Left colon (tissue), 2 donors: ENCODE measurements at regions not wholly inside any gene's neighbourhood (a gene's known extent, or its start where the extent isn't known, plus 50 kb on each side); places are given as distances from the start of the nearest gene placed in this dataset.
A peak's percentile ranks its signal among the peaks of the same experiment; 100 is the strongest.
"Not testable (repeated sequence)": the region's sequence is repeated elsewhere in the genome, so short reads cannot be mapped to it uniquely, and the experiment has no call there.

Experiments used
- ATAC-seq: fragments of 200-7000 bp; cut with Tn5 transposase; one replicate; pipeline ENCODE4 v1.9.1; 2020; ENCODE audit warnings: mild to moderate bottlenecking, moderate library complexity
- DNase-seq, 2 donors: peaks; one replicate each; pipeline ENCODE4 v3.0.0-alpha.2; 2020
- intact Hi-C, 2 donors: fragments of 100-400 bp; cut with DNase I in 1 of 2; cut with micrococcal nuclease in 1 of 2; formaldehyde crosslinking; loops; one replicate each; pipeline versions ENCODE4 v1.11.2 to v1.14.0; 2022; cut with DNase I, micrococcal nuclease
- donor health status: DM: no; HTN: no; CAD: no.
- donor health status: DM: yes; HTN: yes; CAD: no.

DNA sequence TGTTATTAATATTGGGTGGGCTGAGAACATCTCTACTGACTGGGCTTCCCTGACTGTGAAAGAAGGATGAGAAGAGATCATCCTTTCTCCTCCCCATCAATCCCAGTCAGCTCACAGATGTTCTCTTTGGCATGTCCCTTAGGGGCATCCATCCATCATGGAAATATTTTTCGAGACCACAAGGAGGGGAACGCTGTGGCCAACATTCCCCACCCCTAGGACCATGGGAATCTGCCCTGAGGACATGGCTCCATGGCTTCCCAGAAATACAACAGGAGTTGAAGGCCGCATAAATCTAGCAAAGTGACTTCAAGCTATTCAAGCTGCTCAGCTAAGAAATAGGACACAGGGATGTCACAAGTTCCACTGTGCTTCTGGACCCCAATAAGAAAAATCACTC is 456.8 kb downstream of the MED13L start:
- ATAC-seq (no peak), DNase-seq (no peak)
- intact Hi-C loops, result no loop called here

DNA sequence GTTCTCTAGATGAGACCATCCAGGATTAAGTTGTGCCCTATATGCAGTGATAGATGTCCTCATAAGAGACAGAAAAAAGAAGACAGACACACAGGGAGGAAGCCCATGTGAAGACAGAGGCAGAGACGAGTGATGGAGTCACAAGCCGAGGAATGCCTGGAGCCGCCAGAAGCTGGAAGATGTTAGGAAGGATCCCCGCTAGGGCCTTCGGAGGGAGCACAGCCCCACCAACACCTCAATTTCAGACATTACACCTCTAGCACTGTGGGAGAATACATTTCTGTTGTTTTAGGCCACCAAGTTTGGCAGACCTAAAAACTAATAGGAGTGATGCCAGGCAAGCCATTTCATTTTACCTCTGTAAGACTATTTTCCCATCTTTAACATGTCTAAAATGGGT is 458.5 kb downstream of the MED13L start:
- ATAC-seq, result no peak
- no peak for DNase-seq
- intact Hi-C loops, result no loop called here

DNA sequence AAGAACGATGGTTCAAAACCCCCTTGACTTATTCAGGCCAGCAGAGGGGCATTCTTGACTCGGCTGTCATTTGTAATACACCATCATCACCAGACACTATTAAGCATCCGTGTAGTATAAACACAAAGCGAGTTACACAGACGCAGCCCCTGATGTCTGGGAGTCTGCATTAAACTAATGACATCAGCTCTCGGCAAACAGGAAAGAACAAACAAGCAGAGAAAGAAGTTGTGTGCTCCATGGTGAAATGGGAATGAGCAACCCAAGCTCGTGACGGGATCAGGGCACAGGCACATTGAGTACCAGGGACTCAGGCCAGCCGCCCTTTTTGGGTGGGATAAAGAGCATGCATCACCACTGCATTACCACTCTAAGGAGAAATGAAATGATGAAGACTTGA is 460.1 kb downstream of the MED13L start:
- no peak for ATAC-seq
- intact Hi-C loops, result no loop called here

DNA sequence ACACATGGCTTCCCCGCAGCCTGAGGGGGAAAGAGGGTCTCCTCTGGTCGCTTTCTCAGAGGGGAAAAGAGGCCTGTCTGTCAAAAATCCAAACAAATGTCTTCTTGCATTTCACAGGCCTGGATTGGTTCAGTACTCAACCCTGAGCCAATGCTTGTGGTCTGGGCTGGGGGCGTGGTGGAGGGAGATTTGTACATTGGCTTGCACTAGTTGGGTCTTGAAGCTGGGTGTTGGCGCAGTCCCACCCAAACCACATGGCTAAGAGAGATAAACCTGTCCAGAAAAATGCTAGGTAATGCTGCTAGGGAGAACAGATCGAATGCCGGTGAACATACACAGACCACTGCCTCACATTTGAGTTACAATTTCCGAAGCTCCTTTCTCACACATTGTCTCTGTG is 461.6 kb downstream of the MED13L start:
- intact Hi-C loops, result no loop called here
- ATAC-seq, result no peak
- DNase-seq, result no peak

More for the DNA sequence above, 460.1 kb downstream of the MED13L start:
- no peak for DNase-seq

DNA sequence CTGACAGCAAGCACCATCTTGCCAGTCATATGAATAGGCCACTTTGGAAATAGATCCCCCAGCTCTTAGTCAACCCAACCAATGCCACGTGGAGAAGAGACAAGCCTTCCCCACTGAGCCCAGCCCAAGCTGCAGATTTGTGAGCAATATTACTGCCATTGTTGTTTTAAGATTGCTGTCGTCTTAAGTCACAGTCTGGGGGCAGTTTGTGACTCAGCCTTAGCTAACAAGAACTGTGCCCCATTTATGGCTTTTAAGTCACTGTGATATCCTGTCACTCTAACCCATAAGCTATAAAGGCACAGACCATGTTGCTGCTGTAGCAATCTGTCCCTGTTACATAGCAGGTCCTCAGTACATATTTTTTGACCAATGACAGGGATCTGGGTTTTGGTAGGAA is 464.2 kb downstream of the MED13L start:
- intact Hi-C loops, result no loop called here
- DNase-seq (peak; percentile 10 to 30), ATAC-seq (peak; percentile 81)

DNA sequence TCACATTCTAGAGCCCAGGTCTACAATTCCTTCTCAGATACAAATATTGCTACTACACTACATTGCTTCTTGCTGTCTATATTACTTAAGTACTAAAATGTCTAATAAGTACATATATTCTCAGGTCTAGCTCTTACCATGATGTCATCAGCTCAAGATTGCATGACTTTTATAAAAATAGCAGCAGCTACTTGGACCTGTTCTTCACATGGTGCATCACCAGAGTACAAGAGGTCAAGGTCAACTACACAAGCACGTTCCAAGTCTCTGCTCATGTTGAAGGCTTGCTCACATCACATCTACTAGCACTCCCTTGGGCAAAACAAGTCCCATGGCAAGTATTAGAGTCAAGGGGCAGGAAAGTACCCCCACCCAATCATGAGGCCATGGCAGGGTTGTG is 465.6 kb downstream of the MED13L start:
- ATAC-seq (no peak), DNase-seq (no peak)
- intact Hi-C loops, result no loop called here

DNA sequence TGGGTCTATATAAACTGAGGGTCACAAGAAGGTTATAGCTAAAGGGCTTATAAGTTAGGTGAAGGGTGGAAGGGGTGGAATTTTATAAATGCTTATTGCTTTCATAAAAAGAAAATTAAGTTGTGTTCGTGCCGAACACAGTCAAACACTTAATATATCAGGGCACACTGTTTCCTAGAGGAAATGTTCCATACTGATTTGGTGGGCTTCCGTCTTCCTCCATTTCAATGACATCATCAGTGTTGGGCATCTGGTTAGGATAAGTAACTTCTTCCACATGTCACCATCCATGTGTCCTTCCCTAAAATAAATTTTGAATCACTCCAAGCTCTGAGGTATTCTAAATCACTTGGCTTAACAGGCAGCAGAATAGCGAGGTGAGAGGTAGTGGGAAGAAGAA is 466.4 kb downstream of the MED13L start:
- DNase-seq, result no peak
- intact Hi-C loops, result no loop called here
- ATAC-seq, result no peak

DNA sequence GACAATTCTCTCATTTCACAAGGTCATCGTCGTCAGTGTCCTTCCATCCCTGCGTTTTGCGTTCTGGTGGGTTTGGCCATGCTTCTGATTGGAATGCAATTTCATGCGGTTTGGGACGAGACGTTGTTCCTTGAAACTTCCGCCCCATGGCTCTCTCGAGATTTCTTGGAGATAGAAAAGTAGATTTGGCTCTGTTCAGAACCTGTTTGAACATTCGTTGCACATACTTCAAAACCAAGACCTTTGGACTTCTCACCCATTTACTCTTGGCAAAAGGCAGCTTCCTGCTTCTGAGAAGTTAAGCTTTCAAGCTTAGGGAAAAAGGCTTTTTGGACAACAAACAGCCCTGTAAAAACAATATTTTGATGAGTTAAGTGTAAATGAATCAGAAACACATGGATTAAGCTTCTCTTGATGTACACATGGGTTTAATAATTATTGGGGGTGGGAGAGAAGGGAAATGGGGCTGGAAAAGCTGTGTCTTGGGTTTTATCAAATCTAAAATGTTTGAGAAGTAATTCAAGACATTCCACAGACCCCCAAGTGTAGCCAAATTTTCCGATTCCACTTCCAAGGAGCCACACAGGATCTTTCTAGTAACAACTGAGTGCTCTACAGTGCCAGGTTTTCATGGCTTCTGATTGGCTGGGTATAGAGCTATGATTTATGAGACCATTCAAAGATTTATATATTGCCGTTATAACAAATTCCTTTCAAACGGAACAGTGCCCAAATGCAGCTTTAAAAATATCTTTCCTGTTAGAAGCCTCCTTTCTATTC is 467.2 kb downstream of the MED13L start:
- peak; percentile 82 for ATAC-seq
- DNase-seq, result peak in 1 of 2 donors; percentile 16
- intact Hi-C loops, result no loop called here

DNA sequence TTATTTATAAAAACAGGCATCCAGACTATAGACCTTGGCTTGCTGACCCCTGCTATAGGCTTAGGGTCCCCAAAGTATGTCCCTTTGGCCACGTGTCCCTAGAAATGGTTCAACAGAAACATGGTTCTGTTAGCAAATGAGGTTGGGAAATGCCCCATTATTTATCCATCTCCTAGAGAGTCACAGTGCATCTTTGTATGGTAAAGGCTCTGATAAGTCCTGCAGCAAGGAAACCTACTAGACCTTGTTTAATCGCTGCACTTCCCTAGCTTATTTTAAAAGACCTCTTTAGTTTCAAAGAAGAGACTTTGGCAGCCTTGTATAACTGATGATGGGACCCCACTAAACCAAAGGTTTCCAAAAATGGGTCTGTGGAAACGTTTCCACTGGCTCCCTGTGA is 471.5 kb downstream of the MED13L start:
- ATAC-seq, result no peak
- no peak for DNase-seq
- intact Hi-C loops, result no loop called here

DNA sequence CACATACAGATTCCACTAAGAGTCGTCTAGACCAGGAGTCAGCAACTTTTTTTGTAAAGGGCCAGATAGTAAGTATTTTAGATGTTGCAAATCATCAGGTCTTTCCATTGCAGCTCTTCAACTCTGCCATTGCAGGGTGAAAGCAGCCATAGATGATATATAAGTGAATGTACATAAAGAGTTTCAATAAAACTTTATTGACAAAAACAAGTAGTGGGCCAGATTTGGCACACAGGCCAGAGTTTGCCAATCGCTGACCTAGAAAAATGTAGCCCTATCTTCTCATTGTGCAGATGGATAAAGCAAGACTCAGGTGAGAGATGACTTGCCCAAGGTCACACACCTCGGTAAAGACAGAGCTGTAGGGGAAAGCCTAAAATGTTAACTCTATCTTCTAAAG is 474.7 kb downstream of the MED13L start:
- no peak for ATAC-seq
- no peak for DNase-seq
- intact Hi-C loops, result no loop called here

DNA sequence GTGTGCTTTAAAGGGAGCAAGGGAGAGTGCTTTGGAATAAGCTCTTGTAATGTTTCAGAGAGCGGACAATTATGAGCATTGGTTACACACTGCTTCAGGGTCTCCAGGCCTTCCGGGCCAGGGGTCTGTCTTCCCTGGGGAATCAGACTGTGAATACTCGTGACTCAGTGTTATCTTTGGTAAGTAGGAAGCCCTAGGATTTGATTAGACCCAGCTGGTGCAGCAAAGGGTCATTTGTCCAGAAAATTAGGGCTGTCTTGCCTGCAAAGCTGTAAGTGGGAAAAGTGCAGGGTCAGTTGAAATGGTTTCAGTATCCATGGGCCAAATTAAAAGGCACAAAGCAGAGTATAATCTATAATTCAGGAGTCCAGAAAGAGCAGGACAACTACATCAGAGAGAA is 475.6 kb downstream of the MED13L start:
- intact Hi-C loops, result no loop called here
- ATAC-seq, result no peak
- DNase-seq, result no peak

DNA sequence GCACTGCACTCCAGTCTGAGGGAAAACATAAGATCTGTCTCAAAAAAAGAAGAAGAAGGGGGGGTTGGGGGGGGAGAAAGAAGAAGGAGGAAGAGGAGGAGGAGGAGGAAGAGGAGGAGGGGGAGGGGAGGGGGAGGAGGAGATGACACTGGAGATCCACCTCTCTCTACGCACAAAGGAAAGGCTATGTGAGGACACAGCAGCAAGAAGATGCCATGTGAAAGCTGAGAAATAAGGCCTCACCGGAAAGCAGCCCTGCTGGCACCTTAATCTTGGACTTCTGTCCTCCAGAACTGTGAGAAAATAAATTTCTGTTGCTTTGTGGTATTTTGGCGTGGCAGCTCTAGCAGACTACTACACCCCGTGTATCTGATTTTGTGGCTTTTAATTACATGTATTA is 477.9 kb downstream of the MED13L start:
- intact Hi-C loops, result no loop called here
- DNase-seq (no peak), ATAC-seq (no peak)

DNA sequence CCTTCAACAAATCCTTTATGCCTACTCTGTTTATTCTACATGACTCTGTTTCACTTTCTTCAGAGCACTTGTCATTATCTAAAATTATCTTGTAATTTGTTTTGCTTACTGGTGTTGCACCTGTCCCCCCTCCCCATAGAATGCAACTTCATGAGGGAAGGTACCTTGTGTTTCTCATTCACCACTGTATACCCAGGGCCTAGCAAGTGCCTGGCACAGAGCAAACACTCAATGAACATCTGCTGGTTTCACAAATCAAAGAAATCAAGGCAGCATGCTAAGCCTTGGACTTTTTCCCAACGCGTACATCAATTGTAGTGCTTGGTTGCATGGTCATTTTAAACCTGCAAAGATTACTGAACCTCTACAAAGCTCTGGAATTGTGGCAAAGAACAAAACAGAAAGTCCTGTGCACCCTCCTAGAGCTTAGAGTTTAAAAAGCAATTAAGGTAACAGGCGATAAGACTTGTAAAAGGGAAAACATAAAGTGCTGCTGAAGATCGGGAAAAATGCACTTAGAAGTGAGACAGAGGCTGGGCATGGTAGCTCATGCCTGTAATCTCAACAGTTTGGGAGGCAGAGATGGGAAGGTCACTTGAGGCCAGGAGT is 479.1 kb downstream of the MED13L start:
- DNase-seq (no peak), ATAC-seq (no peak)
- intact Hi-C loops, result no loop called here

DNA sequence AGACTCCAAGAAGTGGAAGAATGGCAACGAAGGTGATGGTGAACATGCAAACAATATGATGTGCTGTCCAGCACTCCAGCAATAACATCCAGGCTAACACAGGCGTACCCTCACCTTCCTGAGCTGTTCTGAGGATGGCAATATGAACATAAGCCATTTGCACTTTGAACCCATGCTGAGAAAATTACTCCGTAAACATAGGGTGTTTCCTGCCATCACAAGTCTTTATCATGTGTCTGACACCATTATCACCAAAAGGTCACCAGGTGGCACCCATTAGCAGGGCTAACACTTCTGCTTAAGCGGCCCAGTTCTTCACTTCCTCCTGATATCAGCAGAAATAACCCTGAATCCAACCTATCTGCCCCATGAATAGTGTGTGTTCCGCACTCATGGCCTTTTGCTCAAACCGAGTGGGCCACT is 482.8 kb downstream of the MED13L start:
- peak in 1 of 2 donors; percentile 18 for DNase-seq
- ATAC-seq, result peak; percentile 98
- intact Hi-C loops, result no loop called here

DNA sequence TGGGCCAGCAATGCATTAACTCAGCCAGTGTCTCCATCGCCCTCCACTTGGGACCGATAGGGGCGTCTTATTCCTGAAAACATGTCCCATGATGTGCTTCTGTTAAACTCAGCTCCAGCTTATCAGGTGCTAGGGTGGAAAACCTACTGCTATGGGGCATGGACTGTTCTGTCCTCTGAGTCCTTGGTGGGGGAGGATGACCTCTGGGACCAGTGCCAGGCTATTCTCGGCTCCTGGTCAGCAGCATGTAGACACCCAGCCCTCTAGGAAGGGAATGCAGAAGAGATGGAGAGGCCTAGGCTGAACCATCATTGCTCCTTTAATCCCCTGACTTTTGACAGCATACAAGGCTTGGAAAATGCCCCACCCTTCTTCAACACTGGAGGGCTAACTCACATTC is 486.2 kb downstream of the MED13L start:
- no peak for ATAC-seq
- no peak for DNase-seq
- intact Hi-C loops, result no loop called here

DNA sequence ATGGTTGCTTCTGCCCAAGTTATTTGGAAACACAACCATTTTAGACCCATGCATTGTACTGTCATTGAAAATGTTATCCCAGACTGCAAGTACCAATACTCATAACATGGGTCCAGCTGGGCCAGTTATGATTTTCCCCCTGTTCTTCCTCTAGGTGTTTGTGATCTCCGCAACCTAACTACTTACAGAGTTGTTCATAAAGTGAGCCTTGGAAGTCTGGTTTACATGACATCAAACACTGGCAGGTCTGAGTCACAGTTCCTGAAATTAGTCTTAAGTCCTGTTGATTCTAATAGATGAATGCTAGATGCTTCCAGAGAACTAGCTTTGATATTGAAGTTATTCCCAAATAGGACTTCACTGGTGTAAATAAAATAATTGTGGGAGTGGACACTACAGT is 487.0 kb downstream of the MED13L start:
- ATAC-seq, result no peak
- intact Hi-C loops, result no loop called here
- DNase-seq, result no peak

DNA sequence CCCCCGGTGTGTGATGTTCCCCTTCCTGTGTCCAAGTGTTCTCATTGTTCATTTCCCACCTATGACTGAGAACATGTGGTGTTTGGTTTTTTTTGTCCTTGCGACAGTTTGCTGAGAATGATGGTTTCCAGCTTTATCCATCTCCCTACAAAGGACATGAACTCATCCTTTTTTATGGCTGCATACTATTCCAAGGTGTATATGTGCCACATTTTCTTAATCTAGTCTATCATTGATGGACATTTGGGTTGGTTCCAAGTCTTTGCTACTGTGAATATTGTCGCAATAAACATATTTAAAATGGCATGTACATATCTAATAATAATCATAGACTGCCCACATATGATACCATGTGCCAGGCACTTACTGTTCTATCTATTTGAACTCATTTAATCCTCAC is 491.0 kb downstream of the MED13L start:
- ATAC-seq, DNase-seq, intact Hi-C loops: not testable (repeated sequence)

DNA sequence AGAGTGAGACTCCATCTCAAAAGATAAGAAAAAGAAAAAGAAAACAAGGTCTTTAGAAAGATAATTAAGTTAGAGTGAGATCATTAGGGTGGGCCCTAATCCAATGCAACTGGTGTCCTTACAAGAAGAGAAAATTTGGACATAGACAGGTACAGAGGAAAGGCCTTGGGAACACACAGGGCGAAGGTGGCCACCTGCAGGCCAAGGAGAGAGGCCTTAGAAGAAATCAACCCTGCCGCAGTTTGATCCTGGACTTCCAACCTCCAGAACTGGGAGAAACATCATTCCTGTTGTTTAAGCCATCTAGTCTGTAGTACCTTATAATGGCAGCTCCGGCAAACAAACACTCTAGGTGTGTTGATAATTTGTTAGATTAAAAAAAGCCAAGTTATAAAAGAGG is 491.9 kb downstream of the MED13L start:
- DNase-seq (no peak), ATAC-seq (no peak)
- intact Hi-C loops, result no loop called here

DNA sequence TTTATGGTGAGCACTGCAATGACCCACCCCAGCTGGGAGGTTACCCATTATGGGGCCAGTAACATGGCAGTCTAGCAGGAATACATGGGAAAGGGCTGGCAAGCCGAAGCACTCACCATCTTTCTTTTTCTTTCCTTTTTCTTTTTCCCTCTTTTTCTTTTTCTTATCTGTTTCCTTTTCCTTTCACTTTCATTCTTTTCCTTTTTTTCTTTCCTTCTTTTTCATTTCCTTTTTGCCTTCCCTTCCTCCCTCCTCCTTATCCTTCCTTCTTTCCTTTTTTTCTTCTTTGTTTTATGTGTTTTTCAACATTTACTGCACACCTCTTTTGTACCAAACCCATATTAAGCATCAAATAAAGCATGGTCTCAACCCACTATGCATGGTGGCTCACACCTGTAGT is 501.1 kb downstream of the MED13L start:
- ATAC-seq (no peak), DNase-seq (no peak)
- intact Hi-C loops, result no loop called here

DNA sequence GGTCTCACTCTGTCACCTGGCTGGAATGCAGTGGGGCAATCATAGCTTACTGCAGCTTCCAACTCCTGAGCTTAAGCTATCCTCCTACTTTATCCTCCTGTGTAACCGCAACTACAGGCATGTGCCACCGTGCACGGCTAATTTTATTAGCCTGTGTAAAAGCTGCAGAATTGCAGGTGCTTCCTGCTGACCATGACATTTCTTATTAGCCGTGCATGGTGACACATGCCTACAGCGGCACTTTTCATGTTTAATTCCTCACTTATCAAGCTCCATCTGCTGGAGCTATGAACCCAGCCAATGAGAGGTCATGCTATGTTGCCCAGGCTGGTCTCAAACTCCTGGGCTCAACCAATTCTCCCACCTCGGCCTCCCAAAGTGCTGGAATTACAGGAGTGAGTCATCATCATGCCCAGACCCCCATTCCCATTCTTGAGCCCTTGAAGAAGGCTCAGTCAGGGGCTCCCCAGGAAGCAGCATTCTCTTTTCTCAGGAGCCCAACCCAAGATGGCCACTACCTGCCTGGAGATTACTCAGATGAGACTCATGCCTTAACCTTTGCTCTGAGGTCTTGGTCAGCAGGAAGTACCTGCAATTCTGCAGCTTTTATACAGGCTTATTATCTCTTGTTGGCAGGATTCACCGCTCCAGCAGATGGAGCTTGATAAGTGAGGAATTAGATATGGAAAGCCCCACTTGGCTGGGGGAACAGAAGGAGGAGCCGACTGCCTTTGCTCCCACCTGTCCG is 503.2 kb downstream of the MED13L start:
- no peak for DNase-seq
- intact Hi-C loops, result no loop called here
- ATAC-seq, result peak; percentile 86
